OCI-LY3 (cell line): ENCODE measurements at regions not wholly inside any gene's neighbourhood (a gene's known extent, or its start where the extent isn't known, plus 50 kb on each side); places are given as distances from the start of the nearest gene placed in this dataset.

ENCODE experiments used
- CTCF ChIP-seq: fragments of 200-600, 300-600 bp; sonication (generic); IDR thresholded peaks from 2 replicates; pipeline ENCODE4 v1.5.1; 2014; ENCODE audit warnings: antibody characterized with exemption, low read length, low read depth
- EZH2phosphoT487 ChIP-seq: fragments of 200-600 bp; shearing (Covaris generic); IDR thresholded peaks from 2 replicates; pipeline ENCODE4 v1.6.1; 2018; ENCODE audit warnings: antibody characterized with exemption, mixed run types, low read depth

GRCh38 chr5:135671966-135672365 is 93.2 kb upstream of the CXCL14 start:
- TF ChIP-seq CTCF (no peak), EZH2phosphoT487 (no peak)
